ENCODE measurements at regions not wholly inside any gene's neighbourhood (a gene's known extent, or its start where the extent isn't known, plus 50 kb on each side); places are given as distances from the start of the nearest gene placed in this dataset.

DNA sequence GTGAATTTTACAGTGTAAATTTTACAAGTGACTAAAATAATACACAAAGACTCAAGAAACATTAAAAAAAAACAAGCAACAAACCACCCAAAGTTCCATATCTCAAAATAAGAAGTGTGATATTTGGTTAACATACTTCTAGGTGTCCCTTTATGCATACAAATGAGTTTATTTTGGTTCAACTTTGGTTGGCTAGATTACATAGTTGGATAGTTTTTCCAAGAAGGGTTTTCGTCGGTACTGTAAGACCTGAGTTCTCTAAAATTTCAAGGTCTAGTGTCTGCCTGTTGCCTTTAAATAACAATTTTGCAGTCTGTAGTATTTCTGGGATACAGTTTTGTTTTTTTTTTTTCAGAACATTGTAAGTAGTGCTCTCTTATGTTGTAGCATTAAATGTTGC, 58.8 kb upstream of the JAK2 start (continued):
- TF ChIP-seq, protein P1, sequence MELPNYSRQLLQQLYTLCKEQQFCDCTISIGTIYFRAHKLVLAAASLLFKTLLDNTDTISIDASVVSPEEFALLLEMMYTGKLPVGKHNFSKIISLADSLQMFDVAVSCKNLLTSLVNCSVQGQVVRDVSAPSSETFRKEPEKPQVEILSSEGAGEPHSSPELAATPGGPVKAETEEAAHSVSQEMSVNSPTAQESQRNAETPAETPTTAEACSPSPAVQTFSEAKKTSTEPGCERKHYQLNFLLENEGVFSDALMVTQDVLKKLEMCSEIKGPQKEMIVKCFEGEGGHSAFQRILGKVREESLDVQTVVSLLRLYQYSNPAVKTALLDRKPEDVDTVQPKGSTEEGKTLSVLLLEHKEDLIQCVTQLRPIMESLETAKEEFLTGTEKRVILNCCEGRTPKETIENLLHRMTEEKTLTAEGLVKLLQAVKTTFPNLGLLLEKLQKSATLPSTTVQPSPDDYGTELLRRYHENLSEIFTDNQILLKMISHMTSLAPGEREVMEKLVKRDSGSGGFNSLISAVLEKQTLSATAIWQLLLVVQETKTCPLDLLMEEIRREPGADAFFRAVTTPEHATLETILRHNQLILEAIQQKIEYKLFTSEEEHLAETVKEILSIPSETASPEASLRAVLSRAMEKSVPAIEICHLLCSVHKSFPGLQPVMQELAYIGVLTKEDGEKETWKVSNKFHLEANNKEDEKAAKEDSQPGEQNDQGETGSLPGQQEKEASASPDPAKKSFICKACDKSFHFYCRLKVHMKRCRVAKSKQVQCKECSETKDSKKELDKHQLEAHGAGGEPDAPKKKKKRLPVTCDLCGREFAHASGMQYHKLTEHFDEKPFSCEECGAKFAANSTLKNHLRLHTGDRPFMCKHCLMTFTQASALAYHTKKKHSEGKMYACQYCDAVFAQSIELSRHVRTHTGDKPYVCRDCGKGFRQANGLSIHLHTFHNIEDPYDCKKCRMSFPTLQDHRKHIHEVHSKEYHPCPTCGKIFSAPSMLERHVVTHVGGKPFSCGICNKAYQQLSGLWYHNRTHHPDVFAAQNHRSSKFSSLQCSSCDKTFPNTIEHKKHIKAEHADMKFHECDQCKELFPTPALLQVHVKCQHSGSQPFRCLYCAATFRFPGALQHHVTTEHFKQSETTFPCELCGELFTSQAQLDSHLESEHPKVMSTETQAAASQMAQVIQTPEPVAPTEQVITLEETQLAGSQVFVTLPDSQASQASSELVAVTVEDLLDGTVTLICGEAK (IDR thresholded peaks at IDR 0.05) = no peak
- TF ChIP-seq, protein P1 (CRISPR knock-in tag; IDR thresholded peaks at IDR 0.05) = no peak
- TF ChIP-seq MTA3 (IDR thresholded peaks at IDR 0.05; ENCODE audit: borderline replicate concordance) (no peak), GABPB2 (CRISPR knock-in tag; conservative IDR thresholded peaks at IDR 0.05) (no peak), ZNF780A (CRISPR knock-in tag; IDR thresholded peaks at IDR 0.05) (no peak)
- TF ChIP-seq, protein P2, sequence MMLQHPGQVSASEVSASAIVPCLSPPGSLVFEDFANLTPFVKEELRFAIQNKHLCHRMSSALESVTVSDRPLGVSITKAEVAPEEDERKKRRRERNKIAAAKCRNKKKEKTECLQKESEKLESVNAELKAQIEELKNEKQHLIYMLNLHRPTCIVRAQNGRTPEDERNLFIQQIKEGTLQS (IDR thresholded peaks at IDR 0.05) = no peak
- TF ChIP-seq, protein P2 (CRISPR knock-in tag; conservative IDR thresholded peaks at IDR 0.05) = no peak
- TF ChIP-seq, protein P3, sequence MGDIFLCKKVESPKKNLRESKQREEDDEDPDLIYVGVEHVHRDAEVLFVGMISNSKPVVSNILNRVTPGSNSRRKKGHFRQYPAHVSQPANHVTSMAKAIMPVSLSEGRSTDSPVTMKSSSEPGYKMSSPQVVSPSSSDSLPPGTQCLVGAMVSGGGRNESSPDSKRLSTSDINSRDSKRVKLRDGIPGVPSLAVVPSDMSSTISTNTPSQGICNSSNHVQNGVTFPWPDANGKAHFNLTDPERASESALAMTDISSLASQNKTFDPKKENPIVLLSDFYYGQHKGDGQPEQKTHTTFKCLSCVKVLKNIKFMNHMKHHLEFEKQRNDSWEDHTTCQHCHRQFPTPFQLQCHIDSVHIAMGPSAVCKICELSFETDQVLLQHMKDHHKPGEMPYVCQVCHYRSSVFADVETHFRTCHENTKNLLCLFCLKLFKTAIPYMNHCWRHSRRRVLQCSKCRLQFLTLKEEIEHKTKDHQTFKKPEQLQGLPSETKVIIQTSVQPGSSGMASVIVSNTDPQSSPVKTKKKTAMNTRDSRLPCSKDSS (IDR thresholded peaks at IDR 0.05; ENCODE audit: low read depth, partially characterized antibody) = no peak
- TF ChIP-seq, protein P4, sequence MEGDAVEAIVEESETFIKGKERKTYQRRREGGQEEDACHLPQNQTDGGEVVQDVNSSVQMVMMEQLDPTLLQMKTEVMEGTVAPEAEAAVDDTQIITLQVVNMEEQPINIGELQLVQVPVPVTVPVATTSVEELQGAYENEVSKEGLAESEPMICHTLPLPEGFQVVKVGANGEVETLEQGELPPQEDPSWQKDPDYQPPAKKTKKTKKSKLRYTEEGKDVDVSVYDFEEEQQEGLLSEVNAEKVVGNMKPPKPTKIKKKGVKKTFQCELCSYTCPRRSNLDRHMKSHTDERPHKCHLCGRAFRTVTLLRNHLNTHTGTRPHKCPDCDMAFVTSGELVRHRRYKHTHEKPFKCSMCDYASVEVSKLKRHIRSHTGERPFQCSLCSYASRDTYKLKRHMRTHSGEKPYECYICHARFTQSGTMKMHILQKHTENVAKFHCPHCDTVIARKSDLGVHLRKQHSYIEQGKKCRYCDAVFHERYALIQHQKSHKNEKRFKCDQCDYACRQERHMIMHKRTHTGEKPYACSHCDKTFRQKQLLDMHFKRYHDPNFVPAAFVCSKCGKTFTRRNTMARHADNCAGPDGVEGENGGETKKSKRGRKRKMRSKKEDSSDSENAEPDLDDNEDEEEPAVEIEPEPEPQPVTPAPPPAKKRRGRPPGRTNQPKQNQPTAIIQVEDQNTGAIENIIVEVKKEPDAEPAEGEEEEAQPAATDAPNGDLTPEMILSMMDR (IDR thresholded peaks at IDR 0.05 in 2 of 3, conservative IDR thresholded peaks at IDR 0.05 in 1 of 3; ENCODE audit: insufficient read depth in 2 of 3, low read depth in 1 of 3, low read length in 3 of 3) = no peak
